ENCODE measurements at regions not wholly inside any gene's neighbourhood (a gene's known extent, or its start where the extent isn't known, plus 50 kb on each side); places are given as distances from the start of the nearest gene placed in this dataset.

DNA sequence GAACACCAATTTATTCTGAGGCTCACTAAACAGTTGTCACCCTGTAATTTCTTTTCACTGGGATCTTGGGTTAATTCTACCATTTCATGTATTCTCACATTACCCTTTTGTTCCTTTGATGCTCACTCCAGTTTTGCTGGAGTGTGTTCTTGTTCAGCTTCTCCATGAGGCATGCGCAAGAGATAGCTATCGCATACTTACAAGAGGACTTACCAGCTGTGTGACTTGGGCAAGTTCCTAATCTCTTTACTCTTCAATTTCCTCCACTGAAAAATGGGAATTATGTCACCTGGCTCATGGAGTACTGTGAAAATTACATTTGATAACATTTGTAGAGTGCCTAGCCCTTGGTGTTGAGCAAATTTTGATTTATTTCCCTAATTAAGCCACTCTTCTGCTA is 56.5 kb upstream of the JDP2 start:
- POLR2A ChIA-PET (ENCODE audit: unreplicated experiment) = no interaction called here
- Histone ChIP-seq H4K20me1 (ENCODE audit: insufficient read depth, low read length) (no peaks in the 10 kb centered on the region), H2BK20ac (ENCODE audit: low read depth, low read length) (no peak overlapping the region), H2AK9ac (replicated peaks; ENCODE audit: low read depth, low read length, poor library complexity) (no peak overlapping the region), H3K4me1 (ENCODE audit: control insufficient read depth, insufficient read depth, low read length) (peaks cover 3% of the 10 kb centered on the region; the same call in 1 of the 2 replicates), H2AK5ac (ENCODE audit: low read depth, low read length) (no peak overlapping the region), H2AFZ (replicated peaks; ENCODE audit: low read length, poor library complexity) (no peak overlapping the region), H3K9me3 (ENCODE audit: control insufficient read depth, insufficient read depth, low read length) (0 out of 2 replicates have a peak, but pooled peaks cover 2% of the 10 kb centered on the region), H3K18ac (ENCODE audit: low read depth, low read length) (no peak overlapping the region), H3K4me2 (ENCODE audit: low read depth, low read length) (no peak overlapping the region), H3K4ac (ENCODE audit: low read depth, low read length) (no peak overlapping the region), H4K91ac (ENCODE audit: insufficient read depth, low read depth, low read length) (no peak overlapping the region), H3K79me1 (ENCODE audit: low read depth in 1 of 2, low read length in 2 of 2) (no peaks in the 10 kb centered on the region), H3K56ac (ENCODE audit: extremely low read depth, insufficient read depth, low read length) (no peak overlapping the region), H2BK15ac (ENCODE audit: low read depth, low read length) (no peak overlapping the region), H3K23ac (ENCODE audit: low read depth, low read length) (no peak overlapping the region), H3K9ac (ENCODE audit: low read depth, low read length) (no peak overlapping the region), H4K8ac (ENCODE audit: low read depth in 2 of 2, low read length in 2 of 2) (no peak overlapping the region), H4K5ac (ENCODE audit: low read depth, low read length) (no peak overlapping the region), H3K27me3 (ENCODE audit: control insufficient read depth, insufficient read depth, low read length) (peaks cover 41% of the 10 kb centered on the region), H3K9me1 (ENCODE audit: insufficient read depth, low read length) (no peaks in the 10 kb centered on the region), H3K36me3 (ENCODE audit: control insufficient read depth, insufficient read depth, low read length) (no peaks in the 10 kb centered on the region), H3K27ac (ENCODE audit: insufficient read depth, low read length) (no peak overlapping the region), H2BK5ac (ENCODE audit: low read depth, low read length, poor library complexity, severe bottlenecking) (no peak overlapping the region), H3K4me3 (ENCODE audit: insufficient read depth, low read depth, low read length) (no peak overlapping the region), H2BK120ac (ENCODE audit: low read depth, low read length) (no peak overlapping the region), H3K14ac (replicated peaks; ENCODE audit: low read depth, low read length) (no peak overlapping the region)
- no TSS peak for BruUV-seq (replicated peaks)
- no peak for DNase-seq
- CTCF ChIA-PET = no interaction called here
- TF ChIP-seq MAZ (IDR thresholded peaks at IDR 0.05; ENCODE audit: borderline replicate concordance, low read depth, low read length) (no peak), CEBPB (IDR thresholded peaks at IDR 0.05; ENCODE audit: low read depth, low read length) (no peak), SMC3 (IDR thresholded peaks at IDR 0.05; ENCODE audit: low read depth, low read length) (no peak), POLR2A (IDR thresholded peaks at IDR 0.05; ENCODE audit: low read depth, low read length) (no peak), RCOR1 (IDR thresholded peaks at IDR 0.05; ENCODE audit: insufficient replicate concordance, low read length) (no peak), BHLHE40 (IDR thresholded peaks at IDR 0.05; ENCODE audit: low read depth, low read length) (no peak)
- TF ChIP-seq, protein P1, sequence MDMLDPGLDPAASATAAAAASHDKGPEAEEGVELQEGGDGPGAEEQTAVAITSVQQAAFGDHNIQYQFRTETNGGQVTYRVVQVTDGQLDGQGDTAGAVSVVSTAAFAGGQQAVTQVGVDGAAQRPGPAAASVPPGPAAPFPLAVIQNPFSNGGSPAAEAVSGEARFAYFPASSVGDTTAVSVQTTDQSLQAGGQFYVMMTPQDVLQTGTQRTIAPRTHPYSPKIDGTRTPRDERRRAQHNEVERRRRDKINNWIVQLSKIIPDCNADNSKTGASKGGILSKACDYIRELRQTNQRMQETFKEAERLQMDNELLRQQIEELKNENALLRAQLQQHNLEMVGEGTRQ (IDR thresholded peaks at IDR 0.05; ENCODE audit: low read depth, low read length) = no peak
- TF ChIP-seq, protein P2, sequence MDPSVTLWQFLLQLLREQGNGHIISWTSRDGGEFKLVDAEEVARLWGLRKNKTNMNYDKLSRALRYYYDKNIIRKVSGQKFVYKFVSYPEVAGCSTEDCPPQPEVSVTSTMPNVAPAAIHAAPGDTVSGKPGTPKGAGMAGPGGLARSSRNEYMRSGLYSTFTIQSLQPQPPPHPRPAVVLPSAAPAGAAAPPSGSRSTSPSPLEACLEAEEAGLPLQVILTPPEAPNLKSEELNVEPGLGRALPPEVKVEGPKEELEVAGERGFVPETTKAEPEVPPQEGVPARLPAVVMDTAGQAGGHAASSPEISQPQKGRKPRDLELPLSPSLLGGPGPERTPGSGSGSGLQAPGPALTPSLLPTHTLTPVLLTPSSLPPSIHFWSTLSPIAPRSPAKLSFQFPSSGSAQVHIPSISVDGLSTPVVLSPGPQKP (IDR thresholded peaks at IDR 0.05; ENCODE audit: borderline replicate concordance, low read depth, low read length) = no peak
- 100% methylated on average over 2 of the region's 2 CpGs; no CpG with 5 or more reads in 1 of the 2 experiments for WGBS, 2 experiments (ENCODE audit: extremely low coverage in 2 of 2, insufficient read length in 1 of 2)
- no peak for ATAC-seq (ENCODE audit: low read depth)
- dilution Hi-C loops (cut with HindIII; ENCODE audit: low sequenced_read_pairs, unreplicated experiment) = no loop called here
- intact Hi-C loops (cut with micrococcal nuclease) = no loop called here
- in situ Hi-C loops (cut with MboI; ENCODE audit: low sequenced_read_pairs) = no loop called here
